ENCODE measurements at regions not wholly inside any gene's neighbourhood (a gene's known extent, or its start where the extent isn't known, plus 50 kb on each side); places are given as distances from the start of the nearest gene placed in this dataset.

- TF ChIP-seq, protein P1, sequence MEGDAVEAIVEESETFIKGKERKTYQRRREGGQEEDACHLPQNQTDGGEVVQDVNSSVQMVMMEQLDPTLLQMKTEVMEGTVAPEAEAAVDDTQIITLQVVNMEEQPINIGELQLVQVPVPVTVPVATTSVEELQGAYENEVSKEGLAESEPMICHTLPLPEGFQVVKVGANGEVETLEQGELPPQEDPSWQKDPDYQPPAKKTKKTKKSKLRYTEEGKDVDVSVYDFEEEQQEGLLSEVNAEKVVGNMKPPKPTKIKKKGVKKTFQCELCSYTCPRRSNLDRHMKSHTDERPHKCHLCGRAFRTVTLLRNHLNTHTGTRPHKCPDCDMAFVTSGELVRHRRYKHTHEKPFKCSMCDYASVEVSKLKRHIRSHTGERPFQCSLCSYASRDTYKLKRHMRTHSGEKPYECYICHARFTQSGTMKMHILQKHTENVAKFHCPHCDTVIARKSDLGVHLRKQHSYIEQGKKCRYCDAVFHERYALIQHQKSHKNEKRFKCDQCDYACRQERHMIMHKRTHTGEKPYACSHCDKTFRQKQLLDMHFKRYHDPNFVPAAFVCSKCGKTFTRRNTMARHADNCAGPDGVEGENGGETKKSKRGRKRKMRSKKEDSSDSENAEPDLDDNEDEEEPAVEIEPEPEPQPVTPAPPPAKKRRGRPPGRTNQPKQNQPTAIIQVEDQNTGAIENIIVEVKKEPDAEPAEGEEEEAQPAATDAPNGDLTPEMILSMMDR (conservative IDR thresholded peaks at IDR 0.05 in 1 of 2, IDR thresholded peaks at IDR 0.05 in 1 of 2; ENCODE audit: low read depth in 1 of 2, low read length in 2 of 2) = no peak
- no peak for TF ChIP-seq EZH2 (IDR thresholded peaks at IDR 0.05; ENCODE audit: low read length, missing control alignments)
Measured at GRCh38 chr7:7110706-7111105, 71.6 kb upstream of the C1GALT1 start.

Measured in fibroblast of lung (primary cell).